ENCODE measurements at regions not wholly inside any gene's neighbourhood (a gene's known extent, or its start where the extent isn't known, plus 50 kb on each side); places are given as distances from the start of the nearest gene placed in this dataset.
"Not testable (repeated sequence)": the region's sequence is repeated elsewhere in the genome, so short reads cannot be mapped to it uniquely, and the experiment has no call there.

DNA sequence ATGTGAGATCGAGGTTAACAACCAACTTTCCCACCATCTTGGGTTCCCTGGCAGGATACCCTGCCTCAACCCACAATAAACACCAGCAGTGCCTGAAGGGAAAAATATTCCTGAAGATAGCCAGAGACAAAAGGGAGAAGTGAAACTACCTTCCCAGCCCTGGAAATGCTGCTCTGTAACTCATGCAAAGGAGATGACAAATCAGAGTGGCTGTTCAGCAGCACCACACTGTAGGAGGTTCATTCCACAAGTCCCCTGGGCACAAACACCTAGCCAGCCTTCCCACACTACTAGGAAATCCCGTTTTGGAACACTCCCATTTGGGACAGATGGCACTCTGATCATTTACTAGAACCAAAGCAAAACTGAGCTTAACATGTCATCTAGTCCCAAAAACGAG is 190.7 kb upstream of the RBBP8 start:
- H3K36me3 ChIP-seq (ENCODE audit: control insufficient read depth, insufficient read depth, low read length): no peaks in the 10 kb centered on the region
- ChIA-PET POLR2A (no interaction called here), CTCF (interaction anchor here (0.6 to 1.5 kb wide), 2 partner anchors 16 to 70 kb away, joined by 3 to 4 read pairs; no protein-coding TSS in a partner anchor)
- DNase-seq (ENCODE audit: low read depth): no peak
- 0 out of 2 replicates have a peak, but pooled peaks cover 1% of the 10 kb centered on the region for H3K27me3 ChIP-seq (ENCODE audit: control insufficient read depth, insufficient read depth, low read length)
- no peak overlapping the region for H3K4me3 ChIP-seq (ENCODE audit: low read depth, low read length)
- TF ChIP-seq, protein P1, sequence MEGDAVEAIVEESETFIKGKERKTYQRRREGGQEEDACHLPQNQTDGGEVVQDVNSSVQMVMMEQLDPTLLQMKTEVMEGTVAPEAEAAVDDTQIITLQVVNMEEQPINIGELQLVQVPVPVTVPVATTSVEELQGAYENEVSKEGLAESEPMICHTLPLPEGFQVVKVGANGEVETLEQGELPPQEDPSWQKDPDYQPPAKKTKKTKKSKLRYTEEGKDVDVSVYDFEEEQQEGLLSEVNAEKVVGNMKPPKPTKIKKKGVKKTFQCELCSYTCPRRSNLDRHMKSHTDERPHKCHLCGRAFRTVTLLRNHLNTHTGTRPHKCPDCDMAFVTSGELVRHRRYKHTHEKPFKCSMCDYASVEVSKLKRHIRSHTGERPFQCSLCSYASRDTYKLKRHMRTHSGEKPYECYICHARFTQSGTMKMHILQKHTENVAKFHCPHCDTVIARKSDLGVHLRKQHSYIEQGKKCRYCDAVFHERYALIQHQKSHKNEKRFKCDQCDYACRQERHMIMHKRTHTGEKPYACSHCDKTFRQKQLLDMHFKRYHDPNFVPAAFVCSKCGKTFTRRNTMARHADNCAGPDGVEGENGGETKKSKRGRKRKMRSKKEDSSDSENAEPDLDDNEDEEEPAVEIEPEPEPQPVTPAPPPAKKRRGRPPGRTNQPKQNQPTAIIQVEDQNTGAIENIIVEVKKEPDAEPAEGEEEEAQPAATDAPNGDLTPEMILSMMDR (IDR thresholded peaks at IDR 0.05; ENCODE audit: insufficient read depth, low read depth, low read length): no peak

DNA sequence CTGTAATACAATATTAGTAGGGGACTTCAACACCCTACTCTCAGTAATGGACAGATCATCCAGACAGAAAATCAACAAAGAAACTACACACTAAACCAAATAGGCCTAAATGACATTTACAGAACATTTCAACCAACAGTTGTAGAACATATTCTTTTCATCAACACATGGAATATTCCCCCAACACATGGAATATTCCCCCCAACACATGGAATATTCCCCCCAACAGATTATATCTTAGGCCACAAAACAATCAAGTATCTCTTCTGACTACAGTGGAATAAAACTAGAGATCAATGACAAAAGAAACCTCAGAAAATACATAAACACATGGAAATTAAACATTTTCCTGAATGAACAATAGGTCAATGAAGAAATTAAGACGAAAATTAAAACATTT is 187.2 kb upstream of the RBBP8 start:
- Histone ChIP-seq H3K36me3 (ENCODE audit: control insufficient read depth, insufficient read depth, low read length) (no peaks in the 10 kb centered on the region), H3K4me3 (ENCODE audit: low read depth, low read length) (no peak overlapping the region), H3K27me3 (ENCODE audit: control insufficient read depth, insufficient read depth, low read length) (0 out of 2 replicates have a peak, but pooled peaks cover 1% of the 10 kb centered on the region)
- ChIA-PET POLR2A (no interaction called here), CTCF (no interaction called here)
- TF ChIP-seq, protein P1 (IDR thresholded peaks at IDR 0.05; ENCODE audit: insufficient read depth, low read depth, low read length): no peak
- no peak for DNase-seq (ENCODE audit: low read depth)

DNA sequence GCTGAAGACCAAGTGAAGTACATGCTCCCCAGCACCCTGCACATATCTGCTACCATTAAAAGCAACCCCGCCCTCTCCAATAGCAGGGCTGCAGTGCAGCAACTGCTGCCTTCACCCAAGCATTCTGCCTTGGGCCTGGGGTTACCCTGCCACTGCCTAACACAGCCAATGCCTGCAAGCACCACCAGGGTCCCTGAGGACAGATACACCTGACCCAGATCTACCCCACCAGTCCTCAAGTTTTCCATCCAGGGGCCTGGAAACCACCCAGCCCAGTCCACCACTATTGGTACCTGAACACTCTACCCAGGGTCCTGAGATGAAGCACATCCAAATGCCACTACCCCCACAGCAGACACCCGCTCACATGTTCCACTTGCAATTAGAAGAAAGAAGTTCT is 181.1 kb upstream of the RBBP8 start:
- ChIA-PET POLR2A (no interaction called here), CTCF (no interaction called here)
- TF ChIP-seq, protein P1 (IDR thresholded peaks at IDR 0.05; ENCODE audit: insufficient read depth, low read depth, low read length): no peak
- peaks cover 5% of the 10 kb centered on the region; the same call in 1 of the 2 replicates for H3K27me3 ChIP-seq (ENCODE audit: control insufficient read depth, insufficient read depth, low read length)
- no peak overlapping the region for H3K4me3 ChIP-seq (ENCODE audit: low read depth, low read length)
- DNase-seq (ENCODE audit: low read depth): no peak
- H3K36me3 ChIP-seq (ENCODE audit: control insufficient read depth, insufficient read depth, low read length): no peaks in the 10 kb centered on the region

DNA sequence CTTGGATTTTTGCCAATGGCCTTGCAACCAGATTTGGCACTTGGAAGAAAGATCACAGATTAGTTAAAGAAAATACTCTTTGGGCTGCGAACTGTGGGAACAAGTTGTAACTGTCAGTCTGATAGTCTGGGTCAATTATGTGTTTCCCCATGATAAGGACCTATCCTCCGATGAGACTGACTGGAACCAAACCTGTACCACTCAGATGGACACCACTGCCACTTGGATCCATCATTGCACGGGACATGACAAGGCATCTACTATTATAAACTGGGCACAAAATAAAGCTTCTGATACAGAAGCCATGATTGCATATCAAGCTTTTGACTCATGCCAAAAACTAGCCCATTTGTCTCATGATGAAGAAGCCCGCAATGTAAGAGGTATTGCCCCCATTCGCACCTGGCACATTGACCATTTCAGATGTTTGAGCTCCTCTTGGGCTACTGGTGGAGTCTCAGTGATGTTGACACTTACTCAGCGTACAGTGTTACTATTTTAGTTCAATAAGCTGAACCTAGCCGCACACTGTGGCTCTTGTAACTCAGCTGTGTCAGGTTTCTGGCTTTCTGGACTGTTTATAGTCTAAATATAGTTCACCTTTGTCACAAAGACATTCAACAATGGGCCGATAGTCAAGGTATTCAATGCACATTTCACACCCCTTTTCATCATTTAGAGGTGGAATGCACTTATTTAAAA is 179.8 kb upstream of the RBBP8 start:
- Histone ChIP-seq H3K36me3 (ENCODE audit: control insufficient read depth, insufficient read depth, low read length) (no peaks in the 10 kb centered on the region), H3K4me3 (ENCODE audit: low read depth, low read length) (no peak overlapping the region), H3K27me3 (ENCODE audit: control insufficient read depth, insufficient read depth, low read length) (peaks cover 5% of the 10 kb centered on the region)
- TF ChIP-seq, protein P1 (IDR thresholded peaks at IDR 0.05; ENCODE audit: insufficient read depth, low read depth, low read length): no peak
- no peak for DNase-seq (ENCODE audit: low read depth)
- ChIA-PET POLR2A (no interaction called here), CTCF (no interaction called here)

DNA sequence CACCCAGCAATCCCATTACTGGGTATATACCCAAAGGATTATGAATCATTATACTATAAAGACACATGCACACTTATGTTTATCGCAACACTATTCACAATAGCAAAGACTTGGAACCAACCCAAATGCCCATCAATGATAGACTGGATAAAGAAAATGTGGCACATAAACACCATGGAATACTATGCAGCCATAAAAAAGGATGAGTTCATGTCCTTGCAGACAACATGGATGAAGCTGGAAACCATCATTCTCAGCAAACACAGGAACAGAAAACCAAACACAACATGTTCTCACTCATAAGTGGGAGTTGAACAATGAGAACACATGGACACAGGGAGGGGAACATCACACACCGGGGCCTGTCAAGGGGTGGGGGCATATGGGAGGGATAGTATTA is 169.1 kb upstream of the RBBP8 start:
- H3K4me3 ChIP-seq (ENCODE audit: low read depth, low read length); CTCF ChIA-PET; DNase-seq (ENCODE audit: low read depth); POLR2A ChIA-PET; H3K36me3 ChIP-seq (ENCODE audit: control insufficient read depth, insufficient read depth, low read length); H3K27me3 ChIP-seq (ENCODE audit: control insufficient read depth, insufficient read depth, low read length): not testable (repeated sequence)

DNA sequence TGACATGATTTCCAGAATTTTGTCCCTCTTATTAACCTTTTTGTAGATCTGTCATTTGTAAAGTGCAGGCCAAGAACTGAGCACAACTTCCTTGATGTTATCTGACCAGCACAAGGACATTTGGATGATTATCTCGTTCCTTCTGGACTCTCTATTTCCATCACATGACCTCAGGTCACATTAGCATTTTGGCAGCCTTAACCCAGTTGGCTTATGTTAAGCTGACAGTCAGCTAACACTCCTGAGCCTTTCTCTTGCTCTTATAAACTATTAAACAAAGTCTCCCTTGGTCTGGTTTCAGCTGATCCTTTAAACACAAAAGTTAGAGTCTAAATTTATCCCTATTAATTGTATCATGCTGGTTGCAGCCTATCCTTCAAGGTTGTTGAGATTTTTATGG is 167.2 kb upstream of the RBBP8 start:
- CTCF ChIA-PET: no interaction called here
- Histone ChIP-seq H3K36me3 (ENCODE audit: control insufficient read depth, insufficient read depth, low read length) (no peaks in the 10 kb centered on the region), H3K4me3 (ENCODE audit: low read depth, low read length) (no peak overlapping the region), H3K27me3 (ENCODE audit: control insufficient read depth, insufficient read depth, low read length) (peaks cover 5% of the 10 kb centered on the region)
- POLR2A ChIA-PET: no interaction called here
- TF ChIP-seq, protein P1 (IDR thresholded peaks at IDR 0.05; ENCODE audit: insufficient read depth, low read depth, low read length): no peak
- DNase-seq (ENCODE audit: low read depth): no peak
